Activated T-cell treated with anti-CD3 and anti-CD28 coated beads for 48 hours (primary cell): ENCODE measurements at regions not wholly inside any gene's neighbourhood (a gene's known extent, or its start where the extent isn't known, plus 50 kb on each side); places are given as distances from the start of the nearest gene placed in this dataset.
"Not testable (repeated sequence)": the region's sequence is repeated elsewhere in the genome, so short reads cannot be mapped to it uniquely, and the experiment has no call there.

Experiments used
- DNase-seq: peaks from one replicate; pipeline ENCODE4 v3.0.0-alpha.2; 2020; ENCODE audit warnings: low read depth

GRCh38 chr2:16217741-16218140 is 277.4 kb downstream of the MYCN start:
- DNase-seq: not testable (repeated sequence)

GRCh38 chr2:16217291-16217690 is 276.9 kb downstream of the MYCN start:
- DNase-seq: no peak

GRCh38 chr2:16216558-16216945 is 276.2 kb downstream of the MYCN start:
- no peak for DNase-seq

- DNase-seq: no peak
Measured at GRCh38 chr2:16215902-16216557, 275.7 kb downstream of the MYCN start.

- no peak for DNase-seq
Measured at GRCh38 chr2:16214861-16215260, 274.5 kb downstream of the MYCN start.

GRCh38 chr2:16214391-16214790 is 274.0 kb downstream of the MYCN start:
- no peak for DNase-seq

- no peak for DNase-seq
Measured at GRCh38 chr2:16212321-16212720, 272.0 kb downstream of the MYCN start.

- DNase-seq: no peak
Measured at GRCh38 chr2:16211341-16211740, 271.0 kb downstream of the MYCN start.

- no peak for DNase-seq
Measured at GRCh38 chr2:16210841-16211240, 270.5 kb downstream of the MYCN start.

GRCh38 chr2:16209799-16210198 is 269.4 kb downstream of the MYCN start:
- no peak for DNase-seq

- no peak for DNase-seq
Measured at GRCh38 chr2:16208921-16209320, 268.6 kb downstream of the MYCN start.

GRCh38 chr2:16208241-16208797 is 268.0 kb downstream of the MYCN start:
- no peak for DNase-seq

GRCh38 chr2:16207611-16208010 is 267.3 kb downstream of the MYCN start:
- DNase-seq: no peak

- DNase-seq: no peak
Measured at GRCh38 chr2:16207151-16207550, 266.8 kb downstream of the MYCN start.

- DNase-seq: no peak
Measured at GRCh38 chr2:16206191-16206944, 266.0 kb downstream of the MYCN start.

GRCh38 chr2:16205631-16206030 is 265.3 kb downstream of the MYCN start:
- DNase-seq: no peak

- DNase-seq: no peak
Measured at GRCh38 chr2:16204886-16205620, 264.7 kb downstream of the MYCN start.

GRCh38 chr2:16204251-16204650 is 263.9 kb downstream of the MYCN start:
- no peak for DNase-seq

- DNase-seq: no peak
Measured at GRCh38 chr2:16203691-16204090, 263.3 kb downstream of the MYCN start.

- DNase-seq: no peak
Measured at GRCh38 chr2:16203069-16203468, 262.7 kb downstream of the MYCN start.

GRCh38 chr2:16202266-16203020 is 262.1 kb downstream of the MYCN start:
- DNase-seq: no peak

GRCh38 chr2:16201848-16202247 is 261.5 kb downstream of the MYCN start:
- no peak for DNase-seq
